Neuronal stem cell (in vitro differentiated cells): ENCODE measurements at regions not wholly inside any gene's neighbourhood (a gene's known extent, or its start where the extent isn't known, plus 50 kb on each side); places are given as distances from the start of the nearest gene placed in this dataset.

Experiments
- DNase-seq: peaks from one replicate; pipeline ENCODE4 v3.0.0-alpha.2; 2013; ENCODE audit warnings: low spot score
- H2AFZ ChIP-seq: one replicate; pipeline ENCODE4 v1.6.1; 2013; ENCODE audit warnings: mild to moderate bottlenecking, low read length, inconsistent platforms
- H2AK5ac ChIP-seq: 2 replicates; pipeline ENCODE4 v1.6.1; 2013; ENCODE audit warnings: low read depth, mild to moderate bottlenecking, inconsistent platforms, low read length, moderate library complexity, mixed read lengths
- H2BK120ac ChIP-seq: 2 replicates; pipeline ENCODE4 v1.6.1; 2013; ENCODE audit warnings: low read depth, mild to moderate bottlenecking, inconsistent platforms, low read length, moderate library complexity, mixed read lengths
- H2BK12ac ChIP-seq: one replicate; pipeline ENCODE4 v1.6.1; 2013; ENCODE audit warnings: low read length, inconsistent platforms
- H2BK15ac ChIP-seq: 2 replicates; pipeline ENCODE4 v1.6.1; 2013; ENCODE audit warnings: mild to moderate bottlenecking, low read length, inconsistent platforms, mixed read lengths
- H2BK5ac ChIP-seq: one replicate; pipeline ENCODE4 v1.6.1; 2013; ENCODE audit warnings: inconsistent platforms, mild to moderate bottlenecking, low read length, moderate library complexity
- H3K14ac ChIP-seq: one replicate; pipeline ENCODE4 v1.6.1; 2013; ENCODE audit warnings: low read length, inconsistent platforms
- H3K18ac ChIP-seq: 2 replicates; pipeline ENCODE4 v1.6.1; 2013; ENCODE audit warnings: low read length, inconsistent platforms
- H3K23ac ChIP-seq: 2 replicates; pipeline ENCODE4 v1.6.1; 2013; ENCODE audit warnings: low read depth, mild to moderate bottlenecking, mixed read lengths, low read length, inconsistent platforms; ENCODE audit not compliant: poor library complexity
- H3K27ac ChIP-seq: replicated peaks from 3 replicates; pipeline ENCODE4 v1.5.1; 2013; ENCODE audit warnings: low read length, inconsistent platforms
- H3K27me3 ChIP-seq, 3 experiments: 2 replicates each; pipeline ENCODE4 v1.6.1; 2013; ENCODE audit warnings: low read length in 3 of 3, mild to moderate bottlenecking in 2 of 3, inconsistent platforms in 1 of 3, low read depth in 1 of 3, mixed read lengths in 1 of 3, moderate library complexity in 1 of 3; ENCODE audit not compliant: control insufficient read depth in 3 of 3, insufficient read depth in 3 of 3
- H3K36me3 ChIP-seq, 2 donors: replicated peaks in 1 of 2; 2 replicates each; pipeline ENCODE4 v1.6.1; 2013; ENCODE audit warnings: low read length in 2 of 2; ENCODE audit not compliant: control insufficient read depth in 2 of 2, insufficient read depth in 2 of 2
- H3K4ac ChIP-seq: 2 replicates; pipeline ENCODE4 v1.6.1; 2013; ENCODE audit warnings: inconsistent platforms, mild to moderate bottlenecking, low read length, moderate library complexity
- H3K4me1 ChIP-seq, 2 donors: 1 replicate in 1 of 2; 2 replicates in 1 of 2; pipeline ENCODE4 v1.6.1; 2013; ENCODE audit warnings: low read length in 2 of 2, low read depth in 1 of 2; ENCODE audit not compliant: control insufficient read depth in 2 of 2, insufficient read depth in 1 of 2
- H3K4me2 ChIP-seq: one replicate; pipeline ENCODE4 v1.6.1; 2013; ENCODE audit warnings: mild to moderate bottlenecking, low read length, inconsistent platforms; ENCODE audit not compliant: insufficient read depth, poor library complexity, severe bottlenecking
- H3K4me3 ChIP-seq, 2 donors: 2 replicates each; pipeline ENCODE4 v1.5.1; 2013; ENCODE audit warnings: low read length in 2 of 2, mild to moderate bottlenecking in 2 of 2, inconsistent platforms in 1 of 2, moderate library complexity in 1 of 2
- H3K79me1 ChIP-seq: one replicate; pipeline ENCODE4 v1.6.1; 2013; ENCODE audit warnings: low read depth, mild to moderate bottlenecking, inconsistent platforms, low read length, moderate library complexity
- H3K9ac ChIP-seq: one replicate; pipeline ENCODE4 v1.6.1; 2013; ENCODE audit warnings: mild to moderate bottlenecking, low read depth, low read length, inconsistent platforms; ENCODE audit not compliant: poor library complexity
- H3K9me3 ChIP-seq, 2 donors: replicated peaks in 1 of 2; 2 replicates each; pipeline versions ENCODE3 to v1.6.1; 2013; ENCODE audit warnings: low read length in 2 of 2, mild to moderate bottlenecking in 2 of 2, inconsistent platforms in 1 of 2, low read depth in 1 of 2, mixed read lengths in 1 of 2, moderate library complexity in 1 of 2; ENCODE audit not compliant: control insufficient read depth in 2 of 2, insufficient read depth in 1 of 2
- H4K8ac ChIP-seq: one replicate; pipeline ENCODE4 v1.6.1; 2013; ENCODE audit warnings: low read depth, mild to moderate bottlenecking, inconsistent platforms, low read length, moderate library complexity
- H4K91ac ChIP-seq: one replicate; pipeline ENCODE4 v1.6.1; 2013; ENCODE audit warnings: low read length, low read depth, mild to moderate bottlenecking, inconsistent platforms; ENCODE audit not compliant: poor library complexity
- WGBS, 2 donors: extraction: QIAGEN DNeasy Blood & Tissue Kit; methylation state at CpG; one replicate each; pipeline ENCODE4 v1.1.7; 2013; ENCODE audit warnings: missing lambda C conversion rate in 2 of 2, mixed read lengths in 1 of 2; ENCODE audit not compliant: insufficient read length in 2 of 2, insufficient replicate concordance in 1 of 2; ENCODE audit errors: extremely low coverage in 2 of 2; 5-methylcytosine and 5-hydroxymethylcytosine counted together

DNA sequence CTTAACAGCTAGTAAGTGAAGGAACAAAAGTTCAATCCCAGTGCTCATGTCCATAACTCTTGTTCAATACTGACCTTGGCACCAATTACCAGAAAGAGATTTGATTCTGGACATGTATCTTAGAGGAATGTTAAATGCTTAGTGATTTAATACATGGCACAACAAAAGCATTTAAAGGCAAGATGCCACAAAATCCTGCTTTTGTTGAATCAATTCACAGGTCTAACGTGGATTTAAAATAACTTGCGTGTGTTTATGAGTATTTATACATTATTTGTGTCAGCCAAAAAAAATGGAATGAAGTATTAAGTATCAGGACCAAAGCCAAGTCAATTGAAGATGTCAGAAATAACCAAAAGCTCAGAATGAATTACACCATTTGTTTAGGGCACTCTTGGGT lies 85.4 kb upstream of the GIMD1 start:
- H3K4me3 ChIP-seq, result no peak overlapping the region
- H2BK12ac ChIP-seq, result no peak overlapping the region
- no peak overlapping the region for H3K4me2 ChIP-seq
- H3K27ac ChIP-seq, result no peak overlapping the region
- no peaks in the 10 kb centered on the region for H3K9me3 ChIP-seq
- no peak overlapping the region for H2AK5ac ChIP-seq
- H2AFZ ChIP-seq, result no peak overlapping the region
- no peak for DNase-seq
- H2BK15ac ChIP-seq, result no peak overlapping the region
- no peaks in the 10 kb centered on the region for H3K4me1 ChIP-seq
- no peak overlapping the region for H3K23ac ChIP-seq
- H3K79me1 ChIP-seq, result no peaks in the 10 kb centered on the region
- H3K4ac ChIP-seq, result no peak overlapping the region
- peaks cover 0 to 1% (median 0%) of the 10 kb centered on the region in 3 experiments for H3K27me3 ChIP-seq
- no peak overlapping the region for H3K18ac ChIP-seq
- no peak overlapping the region for H4K91ac ChIP-seq
- H3K36me3 ChIP-seq, result no peaks in the 10 kb centered on the region
- no peak overlapping the region for H2BK5ac ChIP-seq
- H2BK120ac ChIP-seq, result no peak overlapping the region
- no peak overlapping the region for H3K9ac ChIP-seq
- no CpG with 5 or more reads among the region's 2 CpGs for WGBS, 2 donors
- H3K14ac ChIP-seq, result no peak overlapping the region
- H4K8ac ChIP-seq, result no peak overlapping the region

DNA sequence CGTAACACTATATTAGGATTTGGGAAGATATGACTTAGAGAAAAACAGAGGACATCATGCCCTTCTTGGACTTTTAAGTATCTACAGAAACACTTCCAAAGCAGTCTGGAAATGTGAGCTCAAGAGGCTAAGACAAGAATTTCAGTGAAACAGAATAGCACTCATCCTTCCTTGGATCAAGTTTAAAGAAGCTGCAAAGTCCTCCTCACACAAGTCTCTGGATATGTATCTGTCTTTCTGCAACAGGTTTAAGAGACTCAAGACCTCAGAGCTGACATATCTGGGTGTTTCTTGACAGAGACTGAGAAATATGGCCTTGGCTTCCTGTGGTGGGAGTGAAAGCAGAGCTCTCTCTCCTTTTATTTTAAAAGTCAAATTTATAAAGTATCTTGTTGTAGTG lies 82.5 kb upstream of the GIMD1 start:
- Histone ChIP-seq H3K9ac (no peak overlapping the region), H3K14ac (no peak overlapping the region), H3K23ac (no peak overlapping the region), H3K27ac (no peak overlapping the region), H3K4me2 (no peak overlapping the region), H3K18ac (no peak overlapping the region), H3K4me1 (no peaks in the 10 kb centered on the region), H3K36me3 (no peaks in the 10 kb centered on the region), H4K91ac (no peak overlapping the region), H2BK120ac (no peak overlapping the region), H3K4ac (no peak overlapping the region), H3K4me3 (no peak overlapping the region), H2AK5ac (no peak overlapping the region), H3K27me3 (no peaks in the 10 kb centered on the region), H2BK12ac (no peak overlapping the region), H3K79me1 (no peaks in the 10 kb centered on the region), H2BK5ac (no peak overlapping the region), H3K9me3 (peaks cover 2 to 4% of the 10 kb centered on the region in 2 donors), H4K8ac (no peak overlapping the region), H2BK15ac (no peak overlapping the region), H2AFZ (no peak overlapping the region)
- no CpG with 5 or more reads among the region's 1 CpG for WGBS, 2 donors
- DNase-seq, result no peak

DNA sequence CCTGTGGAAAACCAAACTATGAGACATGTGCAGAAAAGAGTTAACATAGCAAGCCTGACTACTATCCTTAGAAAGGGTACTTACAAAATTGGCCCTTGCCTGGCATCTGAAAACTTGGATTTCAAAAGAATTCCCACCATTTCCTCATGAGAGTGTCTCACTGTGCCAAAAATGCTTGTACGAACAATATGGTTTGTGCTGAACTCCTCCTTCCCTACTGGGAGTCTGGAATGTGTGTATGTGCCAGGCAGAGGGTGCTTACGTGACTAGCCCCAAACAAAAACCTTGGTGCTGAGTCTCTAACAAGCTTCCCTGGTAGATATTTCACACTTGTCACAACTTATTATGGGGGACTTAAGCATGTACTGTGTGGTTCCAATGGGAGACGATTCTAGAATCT lies 81.7 kb upstream of the GIMD1 start:
- Histone ChIP-seq H2BK15ac (no peak overlapping the region), H3K27ac (no peak overlapping the region)
- WGBS, 2 donors, result no CpG with 5 or more reads among the region's 3 CpGs

DNA sequence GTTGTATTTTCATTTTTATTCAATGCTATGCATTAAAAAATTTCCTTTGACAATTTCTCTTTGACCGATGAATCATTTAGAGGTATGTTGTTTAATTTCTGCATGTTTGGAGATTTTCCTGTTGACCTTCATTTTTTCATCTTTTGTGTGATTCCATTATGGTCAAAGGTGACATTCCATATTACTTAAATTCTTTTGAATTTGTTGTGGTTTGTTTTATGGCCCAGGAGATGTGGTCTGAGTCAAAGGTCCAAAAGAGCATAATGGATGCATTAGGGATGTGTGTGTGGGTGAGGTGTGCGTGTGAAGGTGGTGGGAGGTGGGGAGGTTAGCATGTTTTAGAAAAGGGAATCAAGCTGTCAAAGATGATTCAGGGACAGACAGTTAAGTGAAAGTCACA lies 76.0 kb upstream of the GIMD1 start:
- no peaks in the 10 kb centered on the region for H3K79me1 ChIP-seq
- H2AFZ ChIP-seq, result no peak overlapping the region
- 100% methylated on average over 1 of the region's 2 CpGs; no CpG with 5 or more reads in 1 of the 2 donors for WGBS, 2 donors
- H3K36me3 ChIP-seq, result no peaks in the 10 kb centered on the region
- no peak overlapping the region for H2AK5ac ChIP-seq
- H3K14ac ChIP-seq, result no peak overlapping the region
- no peak overlapping the region for H3K4ac ChIP-seq
- no peak overlapping the region for H3K27ac ChIP-seq
- no peak overlapping the region for H2BK5ac ChIP-seq
- H4K8ac ChIP-seq, result no peak overlapping the region
- H3K9me3 ChIP-seq, result peaks cover 2 to 4% of the 10 kb centered on the region in 2 donors
- H3K23ac ChIP-seq, result no peak overlapping the region
- no peaks in the 10 kb centered on the region for H3K4me1 ChIP-seq
- H3K4me3 ChIP-seq, result no peak overlapping the region
- no peak overlapping the region for H4K91ac ChIP-seq
- no peak overlapping the region for H3K18ac ChIP-seq
- no peak overlapping the region for H2BK12ac ChIP-seq
- H3K9ac ChIP-seq, result no peak overlapping the region
- H3K27me3 ChIP-seq, result no peaks in the 10 kb centered on the region
- H2BK15ac ChIP-seq, result no peak overlapping the region
- DNase-seq, result no peak
- no peak overlapping the region for H2BK120ac ChIP-seq
- no peak overlapping the region for H3K4me2 ChIP-seq

More for the DNA sequence above, 81.7 kb upstream of the GIMD1 start:
- no peak overlapping the region for H3K9ac ChIP-seq
- no peak overlapping the region for H2BK12ac ChIP-seq
- H3K4me2 ChIP-seq, result no peak overlapping the region
- H2BK120ac ChIP-seq, result no peak overlapping the region
- no peaks in the 10 kb centered on the region for H3K79me1 ChIP-seq
- no peak overlapping the region for H2BK5ac ChIP-seq
- H3K23ac ChIP-seq, result no peak overlapping the region
- no peak overlapping the region for H3K4ac ChIP-seq
- H3K18ac ChIP-seq, result no peak overlapping the region
- H3K9me3 ChIP-seq, result peaks cover 2 to 4% of the 10 kb centered on the region in 2 donors
- no peak for DNase-seq
- H4K8ac ChIP-seq, result no peak overlapping the region
- no peak overlapping the region for H3K14ac ChIP-seq
- no peaks in the 10 kb centered on the region for H3K27me3 ChIP-seq
- no peak overlapping the region for H4K91ac ChIP-seq
- no peak overlapping the region for H2AK5ac ChIP-seq
- no peak overlapping the region for H3K4me3 ChIP-seq
- H2AFZ ChIP-seq, result no peak overlapping the region
- no peaks in the 10 kb centered on the region for H3K36me3 ChIP-seq
- H3K4me1 ChIP-seq, result no peaks in the 10 kb centered on the region
